GM12878 (cell line): ENCODE measurements at regions not wholly inside any gene's neighbourhood (a gene's known extent, or its start where the extent isn't known, plus 50 kb on each side); places are given as distances from the start of the nearest gene placed in this dataset.

Experiments
- ATAC-seq: fragments of 200-7000 bp; cut with Tn5 transposase; 3 replicates; pipeline ENCODE4 v1.9.1; 2020; ENCODE audit warnings: mild to moderate bottlenecking, moderate library complexity
- BruUV-seq: library from RNA; stranded (reverse); fragments of 400-500 nt; replicated peaks from 2 replicates; lab custom pipeline; 2021; lab: Mats Ljungman, UMichigan
- CTCF ChIA-PET: fragments of 300-600 bp; sonication (Branson Sonifier 250); formaldehyde crosslinking; extraction: SDS; loops from one replicate; lab custom pipeline; 2021; ENCODE audit warnings: inconsistent platforms; lab: Yijun Ruan, JAX
- POLR2A ChIA-PET: fragments of 350-600 bp; formaldehyde crosslinking; extraction: SDS; loops from one replicate; lab custom pipeline; 2021; ENCODE audit warnings: inconsistent platforms; lab: Charles Lee
- RAD21 ChIA-PET: fragments of 300-600 bp; sonication (Branson Sonifier 250); formaldehyde crosslinking; loops from one replicate; lab custom pipeline; 2023; ENCODE audit warnings: antibody characterized with exemption; ENCODE audit not compliant: unreplicated experiment; lab: Charles Lee
- SMC1A ChIA-PET: fragments of 300-600 bp; sonication (Branson Sonifier 250); formaldehyde crosslinking; loops from one replicate; lab custom pipeline; 2023; ENCODE audit not compliant: unreplicated experiment, uncharacterized antibody; lab: Charles Lee
- DNase-seq: peaks from one replicate; pipeline ENCODE4 v3.0.0-alpha.2; 2011; ENCODE audit warnings: low read depth, low spot score
- FAIRE-seq: peaks from 3 replicates; lab custom pipeline; 2011; peaks lifted over from hg19 to GRCh38; lab: Jason Lieb, UNC
- H2AFZ ChIP-seq: 2 replicates; pipeline ENCODE4 v1.6.0; 2011; ENCODE audit warnings: low read depth, low read length, control low read depth; ENCODE audit not compliant: control insufficient read depth
- H3K27ac ChIP-seq: 2 replicates; pipeline ENCODE4 v1.5.1; 2011; ENCODE audit warnings: control low read depth; ENCODE audit not compliant: control insufficient read depth, insufficient read depth
- H3K27me3 ChIP-seq, 2 experiments: replicated peaks in 1 of 2; 2 replicates each; pipeline versions ENCODE4 v1.6.0 to v1.6.1; 2011; ENCODE audit warnings: low read length in 1 of 2; ENCODE audit not compliant: control insufficient read depth in 2 of 2, insufficient read depth in 2 of 2
- H3K36me3 ChIP-seq, 2 experiments: 2 replicates each; pipeline ENCODE4 v1.5.1; 2011; ENCODE audit warnings: low read length in 1 of 2; ENCODE audit not compliant: control insufficient read depth in 2 of 2, insufficient read depth in 2 of 2
- H3K4me1 ChIP-seq: 2 replicates; pipeline ENCODE4 v1.6.1; 2011; ENCODE audit warnings: mild to moderate bottlenecking, low read length, moderate library complexity, mixed read lengths; ENCODE audit not compliant: control insufficient read depth, insufficient read depth
- H3K4me2 ChIP-seq: 2 replicates; pipeline ENCODE4 v1.6.0; 2011; ENCODE audit warnings: control low read depth; ENCODE audit not compliant: control insufficient read depth, insufficient read depth
- H3K4me3 ChIP-seq: fragments of 200-600 bp; sonication (generic); 2 replicates; pipeline ENCODE4 v1.5.1; 2016
- H3K79me2 ChIP-seq: 2 replicates; pipeline ENCODE4 v1.6.0; 2011; ENCODE audit warnings: low read length; ENCODE audit not compliant: control insufficient read depth, insufficient read depth
- H3K9ac ChIP-seq: 2 replicates; pipeline ENCODE4 v1.8.0; 2011; ENCODE audit warnings: low read length, control low read depth, mixed read lengths; ENCODE audit not compliant: control insufficient read depth, insufficient read depth
- H3K9me3 ChIP-seq: replicated peaks from 3 replicates; pipeline ENCODE4 v1.5.1; 2011; ENCODE audit warnings: mild to moderate bottlenecking, low read length; ENCODE audit not compliant: control insufficient read depth, insufficient read depth
- H4K20me1 ChIP-seq: 2 replicates; pipeline ENCODE4 v1.6.0; 2011; ENCODE audit not compliant: control insufficient read depth, insufficient read depth
- CHD2 ChIP-seq: IDR thresholded peaks from 2 replicates; pipeline ENCODE4 v1.6.1; 2011; ENCODE audit warnings: low read depth, low read length, improper control_type of control experiment, borderline replicate concordance
- CHD4 ChIP-seq: fragments of 200-600 bp; sonication (generic); IDR thresholded peaks from 2 replicates; pipeline ENCODE4 v1.6.1; 2016; ENCODE audit warnings: mild to moderate bottlenecking
- DPF2 ChIP-seq: fragments of 450-650 bp; IDR thresholded peaks from 2 replicates; pipeline ENCODE4 v1.6.1; 2017; ENCODE audit warnings: mild to moderate bottlenecking
- NR2F1 ChIP-seq: fragments of 450-650 bp; conservative IDR thresholded peaks from 2 replicates; pipeline ENCODE4 v1.6.1; 2017; ENCODE audit warnings: mild to moderate bottlenecking
- NRF1 ChIP-seq: conservative IDR thresholded peaks from 2 replicates; pipeline ENCODE4 v1.6.1; 2011; ENCODE audit warnings: mild to moderate bottlenecking, low read depth, low read length, improper control_type of control experiment
- RAD21 ChIP-seq: IDR thresholded peaks from 2 replicates; pipeline ENCODE4 v1.6.1; 2011; ENCODE audit warnings: mild to moderate bottlenecking, low read depth, low read length, moderate library complexity; ENCODE audit not compliant: insufficient read depth
- SMAD1 ChIP-seq: fragments of 450-650 bp; IDR thresholded peaks from 2 replicates; pipeline ENCODE4 v1.6.1; 2018; ENCODE audit warnings: mild to moderate bottlenecking, low read depth; ENCODE audit not compliant: partially characterized antibody
- SP1 ChIP-seq: IDR thresholded peaks from one replicate; pipeline ENCODE4 v1.6.1; 2011; ENCODE audit warnings: low read depth, low read length
- TCF12 ChIP-seq: IDR thresholded peaks from 2 replicates; pipeline ENCODE4 v1.6.1; 2011; ENCODE audit warnings: low read depth, mild to moderate bottlenecking, low read length
- ZNF207 ChIP-seq: fragments of 450-650 bp; IDR thresholded peaks from 2 replicates; pipeline ENCODE4 v1.6.1; 2014; ENCODE audit warnings: antibody characterized with exemption, mild to moderate bottlenecking, borderline replicate concordance
- ZZZ3 ChIP-seq: IDR thresholded peaks from 2 replicates; pipeline ENCODE4 v1.6.1; 2011; ENCODE audit warnings: low read depth; ENCODE audit not compliant: control insufficient read depth, insufficient read length
- WGBS: methylation state at CpG from one replicate; pipeline ENCODE4 v1.1.6; 2016; ENCODE audit warnings: low lambda C conversion rate; ENCODE audit not compliant: insufficient replicate concordance, insufficient coverage; ENCODE audit errors: missing lambda C conversion rate; 5-methylcytosine and 5-hydroxymethylcytosine counted together
- in situ Hi-C: fragments of 300-500 bp; cut with MboI; formaldehyde crosslinking; loops from 9 replicates; pipeline ENCODE4 v1.14.3; 2018; ENCODE audit warnings: mixed read lengths
- intact Hi-C: fragments of 100-400 bp; cut with micrococcal nuclease; formaldehyde crosslinking; loops from one replicate; pipeline ENCODE4 v1.14.2; 2022; ENCODE audit not compliant: unreplicated experiment
- TF ChIP-seq, protein P1 (sequence below): IDR thresholded peaks from 2 replicates; pipeline ENCODE4 v1.6.1; 2011; ENCODE audit warnings: low read depth, mild to moderate bottlenecking, low read length, moderate library complexity, borderline replicate concordance; ENCODE audit errors: extremely low read depth
- TF ChIP-seq, protein P2 (sequence below): IDR thresholded peaks from 2 replicates; pipeline ENCODE4 v1.6.1; 2012; ENCODE audit warnings: low read depth, low read length, improper control_type of control experiment
- TF ChIP-seq, protein P3 (sequence below): IDR thresholded peaks from 2 replicates; pipeline ENCODE4 v1.6.1; 2011; ENCODE audit warnings: mild to moderate bottlenecking, low read depth, low read length, moderate library complexity; ENCODE audit not compliant: insufficient replicate concordance

DNA sequence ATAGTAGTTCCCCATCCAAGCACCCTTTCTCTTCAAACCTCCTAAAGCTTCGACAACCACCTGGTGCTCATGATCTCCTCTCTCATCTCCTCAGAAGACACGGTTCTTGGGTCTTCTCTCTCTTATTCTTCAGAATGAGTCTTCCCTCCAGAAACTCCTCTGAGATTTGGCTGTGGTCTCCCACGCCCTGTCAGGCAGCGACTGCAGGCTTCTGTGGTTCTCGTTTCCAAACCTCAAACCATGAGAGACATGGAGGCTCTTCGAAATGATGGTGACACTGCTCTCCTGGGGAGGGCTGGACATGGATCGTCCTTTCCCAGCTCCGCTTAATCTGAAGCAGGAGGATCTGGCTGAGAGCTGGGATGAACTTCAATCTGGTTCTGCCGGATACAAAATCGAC is 78.6 kb upstream of the PITRM1 start:
- H3K4me2 ChIP-seq: no peak overlapping the region
- no peaks in the 10 kb centered on the region for H3K9me3 ChIP-seq
- SMC1A ChIA-PET: no interaction called here
- no peaks in the 10 kb centered on the region for H3K79me2 ChIP-seq
- in situ Hi-C loops: no loop called here
- no peak for TF ChIP-seq RAD21
- no peak for TF ChIP-seq SP1
- TF ChIP-seq ZNF207: no peak
- no peak for TF ChIP-seq ZZZ3
- TF ChIP-seq CHD2: no peak
- no peak for TF ChIP-seq NR2F1
- TF ChIP-seq, protein P1, sequence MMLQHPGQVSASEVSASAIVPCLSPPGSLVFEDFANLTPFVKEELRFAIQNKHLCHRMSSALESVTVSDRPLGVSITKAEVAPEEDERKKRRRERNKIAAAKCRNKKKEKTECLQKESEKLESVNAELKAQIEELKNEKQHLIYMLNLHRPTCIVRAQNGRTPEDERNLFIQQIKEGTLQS: no peak
- TF ChIP-seq, protein P2, sequence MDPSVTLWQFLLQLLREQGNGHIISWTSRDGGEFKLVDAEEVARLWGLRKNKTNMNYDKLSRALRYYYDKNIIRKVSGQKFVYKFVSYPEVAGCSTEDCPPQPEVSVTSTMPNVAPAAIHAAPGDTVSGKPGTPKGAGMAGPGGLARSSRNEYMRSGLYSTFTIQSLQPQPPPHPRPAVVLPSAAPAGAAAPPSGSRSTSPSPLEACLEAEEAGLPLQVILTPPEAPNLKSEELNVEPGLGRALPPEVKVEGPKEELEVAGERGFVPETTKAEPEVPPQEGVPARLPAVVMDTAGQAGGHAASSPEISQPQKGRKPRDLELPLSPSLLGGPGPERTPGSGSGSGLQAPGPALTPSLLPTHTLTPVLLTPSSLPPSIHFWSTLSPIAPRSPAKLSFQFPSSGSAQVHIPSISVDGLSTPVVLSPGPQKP: no peak
- TF ChIP-seq, protein P3, sequence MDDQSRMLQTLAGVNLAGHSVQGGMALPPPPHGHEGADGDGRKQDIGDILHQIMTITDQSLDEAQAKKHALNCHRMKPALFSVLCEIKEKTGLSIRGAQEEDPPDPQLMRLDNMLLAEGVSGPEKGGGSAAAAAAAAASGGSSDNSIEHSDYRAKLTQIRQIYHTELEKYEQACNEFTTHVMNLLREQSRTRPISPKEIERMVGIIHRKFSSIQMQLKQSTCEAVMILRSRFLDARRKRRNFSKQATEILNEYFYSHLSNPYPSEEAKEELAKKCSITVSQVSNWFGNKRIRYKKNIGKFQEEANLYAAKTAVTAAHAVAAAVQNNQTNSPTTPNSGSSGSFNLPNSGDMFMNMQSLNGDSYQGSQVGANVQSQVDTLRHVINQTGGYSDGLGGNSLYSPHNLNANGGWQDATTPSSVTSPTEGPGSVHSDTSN: no peak
- no peak for TF ChIP-seq SMAD1
- no peak for TF ChIP-seq CHD4
- TF ChIP-seq NRF1: no peak
- TF ChIP-seq TCF12: no peak
- no peak for TF ChIP-seq DPF2
- TF ChIP-seq, all 136 proteins: peak for 0
- Histone ChIP-seq H3K36me3 (no peaks in the 10 kb centered on the region), H3K27me3 (no peaks in the 10 kb centered on the region; a peak in 1 of 4 replicates), H3K4me3 (no peak overlapping the region), H3K4me1 (no peaks in the 10 kb centered on the region), H3K9ac (no peak overlapping the region), H3K27ac (no peak overlapping the region), H4K20me1 (no peaks in the 10 kb centered on the region), H2AFZ (no peak overlapping the region)
- POLR2A ChIA-PET: no interaction called here
- RAD21 ChIA-PET: no interaction called here
- CTCF ChIA-PET: interaction anchor here (1.3 kb wide), 1 partner anchor 1564 kb away, joined by 3 read pairs; no protein-coding TSS in a partner anchor
- no peak for DNase-seq
- no peak for ATAC-seq
- no TSS peak for BruUV-seq
- whole genome bisulfite sequencing: 23% methylated on average over 10 of the region's 10 CpGs
- no peak for FAIRE-seq
- intact Hi-C loops: no loop called here
